RWPE2 (cell line): ENCODE measurements at regions not wholly inside any gene's neighbourhood (a gene's known extent, or its start where the extent isn't known, plus 50 kb on each side); places are given as distances from the start of the nearest gene placed in this dataset.

Experiments
- ATAC-seq: fragments of 200-7000 bp; cut with Tn5 transposase; 3 replicates; pipeline ENCODE4 v1.9.1; 2021; ENCODE audit warnings: low read depth
- DNase-seq: peaks from one replicate; pipeline ENCODE4 v3.0.0-alpha.2; 2020; ENCODE audit warnings: low spot score
- H3K27ac ChIP-seq: fragments of 450-650 bp; 2 replicates; pipeline ENCODE4 v1.5.1; 2017; ENCODE audit warnings: mild to moderate bottlenecking; ENCODE audit not compliant: poor library complexity, severe bottlenecking
- H3K27me3 ChIP-seq: fragments of 250-450 bp; sonication (Bioruptor Pico); 2 replicates; pipeline ENCODE4 v1.5.1; 2021; ENCODE audit warnings: mild to moderate bottlenecking, moderate library complexity; ENCODE audit not compliant: insufficient read depth, poor library complexity, severe bottlenecking
- H3K36me3 ChIP-seq: fragments of 250-450 bp; sonication (Bioruptor Pico); 2 replicates; pipeline ENCODE4 v1.5.1; 2020; ENCODE audit warnings: low read depth, mild to moderate bottlenecking, moderate library complexity
- H3K4me1 ChIP-seq: fragments of 250-450 bp; sonication (Bioruptor Pico); 2 replicates; pipeline ENCODE4 v1.5.1; 2021; ENCODE audit warnings: mild to moderate bottlenecking, moderate library complexity; ENCODE audit not compliant: insufficient read depth, poor library complexity, severe bottlenecking
- H3K4me3 ChIP-seq: fragments of 250-450 bp; sonication (Bioruptor Pico); 2 replicates; pipeline ENCODE4 v1.5.1; 2021; ENCODE audit warnings: mild to moderate bottlenecking, moderate library complexity; ENCODE audit not compliant: severe bottlenecking
- H3K9me3 ChIP-seq: fragments of 250-450 bp; sonication (Bioruptor Pico); 2 replicates; pipeline ENCODE4 v1.5.1; 2021; ENCODE audit warnings: mild to moderate bottlenecking, moderate library complexity; ENCODE audit not compliant: severe bottlenecking
- CTCF ChIP-seq: fragments of 450-650 bp; IDR thresholded peaks from one replicate; pipeline ENCODE4 v1.5.1; 2017; ENCODE audit warnings: mild to moderate bottlenecking, moderate library complexity; ENCODE audit not compliant: poor library complexity, severe bottlenecking

- Histone ChIP-seq H3K27me3 (no peaks in the 10 kb centered on the region), H3K9me3 (no peaks in the 10 kb centered on the region), H3K36me3 (no peaks in the 10 kb centered on the region), H3K4me3 (no peak overlapping the region), H3K4me1 (no peaks in the 10 kb centered on the region), H3K27ac (no peak overlapping the region)
- TF ChIP-seq CTCF = no peak
- DNase-seq (no peak), ATAC-seq (no peak)
Observed at GRCh38 chr5:122602700-122603099, 172.2 kb upstream of the SNX2 start.

GRCh38 chr5:122605236-122605635 lies 169.6 kb upstream of the SNX2 start:
- Histone ChIP-seq H3K27me3 (no peaks in the 10 kb centered on the region), H3K9me3 (no peaks in the 10 kb centered on the region), H3K36me3 (no peaks in the 10 kb centered on the region; the same call in 1 of the 2 replicates), H3K27ac (no peak overlapping the region), H3K4me1 (no peaks in the 10 kb centered on the region), H3K4me3 (no peak overlapping the region)
- ATAC-seq (no peak), DNase-seq (no peak)
- no peak for TF ChIP-seq CTCF

GRCh38 chr5:122607818-122608217 lies 167.1 kb upstream of the SNX2 start:
- ATAC-seq = no peak
- H3K36me3 ChIP-seq = no peaks in the 10 kb centered on the region; the same call in 1 of the 2 replicates
- DNase-seq = no peak
- H3K9me3 ChIP-seq = no peaks in the 10 kb centered on the region
- no peak overlapping the region for H3K27ac ChIP-seq
- no peak for TF ChIP-seq CTCF
- no peak overlapping the region for H3K4me3 ChIP-seq
- H3K27me3 ChIP-seq = no peaks in the 10 kb centered on the region
- no peaks in the 10 kb centered on the region for H3K4me1 ChIP-seq

GRCh38 chr5:122608222-122608621 lies 166.7 kb upstream of the SNX2 start:
- H3K4me1 ChIP-seq = no peaks in the 10 kb centered on the region
- no peak for DNase-seq
- no peaks in the 10 kb centered on the region for H3K27me3 ChIP-seq
- no peak overlapping the region for H3K27ac ChIP-seq
- no peaks in the 10 kb centered on the region for H3K9me3 ChIP-seq
- no peaks in the 10 kb centered on the region; the same call in 1 of the 2 replicates for H3K36me3 ChIP-seq
- no peak overlapping the region for H3K4me3 ChIP-seq
- no peak for TF ChIP-seq CTCF
- peak; percentile 57 for ATAC-seq

- no peak for TF ChIP-seq CTCF
- Histone ChIP-seq H3K27me3 (no peaks in the 10 kb centered on the region), H3K27ac (no peak overlapping the region), H3K4me1 (no peaks in the 10 kb centered on the region), H3K9me3 (no peaks in the 10 kb centered on the region), H3K36me3 (no peaks in the 10 kb centered on the region; the same call in 1 of the 2 replicates), H3K4me3 (no peak overlapping the region)
- no peak for ATAC-seq
- DNase-seq = no peak
Observed at GRCh38 chr5:122611406-122611805, 163.5 kb upstream of the SNX2 start.
